Kidney epithelial cell (primary cell): ENCODE measurements at regions not wholly inside any gene's neighbourhood (a gene's known extent, or its start where the extent isn't known, plus 50 kb on each side); places are given as distances from the start of the nearest gene placed in this dataset.

Source experiments
- DNase-seq: peaks from one replicate; pipeline ENCODE4 v3.0.0-alpha.2; 2010; ENCODE audit warnings: low read depth
- H3K27me3 ChIP-seq: 2 replicates; pipeline ENCODE4 v1.6.0; 2011; ENCODE audit warnings: low read length; ENCODE audit not compliant: control insufficient read depth, insufficient read depth
- H3K36me3 ChIP-seq: 2 replicates; pipeline ENCODE4 v1.5.1; 2011; ENCODE audit warnings: low read length; ENCODE audit not compliant: control insufficient read depth, insufficient read depth
- H3K4me3 ChIP-seq: 2 replicates; pipeline ENCODE4 v1.5.1; 2011; ENCODE audit warnings: low read depth, mild to moderate bottlenecking, control low read depth, low read length
- TF ChIP-seq, protein P1 (sequence below): IDR thresholded peaks from 2 replicates; pipeline ENCODE4 v1.5.1; 2011; ENCODE audit warnings: mild to moderate bottlenecking, moderate library complexity, low read length, control low read depth, inconsistent platforms; ENCODE audit not compliant: insufficient read depth, poor library complexity, severe bottlenecking

DNA sequence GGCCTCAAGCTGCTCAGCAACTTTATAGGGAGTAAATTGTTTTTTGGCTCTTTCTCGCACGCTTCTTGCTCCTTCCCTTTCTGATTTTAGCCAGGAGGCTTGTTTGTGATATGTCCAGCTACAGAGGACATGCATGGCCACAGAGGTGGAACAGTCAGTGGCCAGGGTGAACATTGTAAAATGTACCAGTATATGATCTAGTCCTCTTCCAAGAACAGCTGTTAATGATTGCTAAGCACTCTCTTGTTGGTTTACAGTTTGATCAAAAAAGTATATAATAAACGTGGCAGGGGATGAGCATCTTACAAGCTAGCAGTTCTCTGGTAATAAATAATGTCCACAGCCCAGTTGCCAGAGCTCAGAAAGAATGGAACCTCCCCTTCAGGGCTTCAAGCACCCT lies 461.7 kb upstream of the DYNLRB2 start:
- Histone ChIP-seq H3K36me3 (no peaks in the 10 kb centered on the region), H3K27me3 (no peaks in the 10 kb centered on the region), H3K4me3 (no peak overlapping the region)
- TF ChIP-seq, protein P1, sequence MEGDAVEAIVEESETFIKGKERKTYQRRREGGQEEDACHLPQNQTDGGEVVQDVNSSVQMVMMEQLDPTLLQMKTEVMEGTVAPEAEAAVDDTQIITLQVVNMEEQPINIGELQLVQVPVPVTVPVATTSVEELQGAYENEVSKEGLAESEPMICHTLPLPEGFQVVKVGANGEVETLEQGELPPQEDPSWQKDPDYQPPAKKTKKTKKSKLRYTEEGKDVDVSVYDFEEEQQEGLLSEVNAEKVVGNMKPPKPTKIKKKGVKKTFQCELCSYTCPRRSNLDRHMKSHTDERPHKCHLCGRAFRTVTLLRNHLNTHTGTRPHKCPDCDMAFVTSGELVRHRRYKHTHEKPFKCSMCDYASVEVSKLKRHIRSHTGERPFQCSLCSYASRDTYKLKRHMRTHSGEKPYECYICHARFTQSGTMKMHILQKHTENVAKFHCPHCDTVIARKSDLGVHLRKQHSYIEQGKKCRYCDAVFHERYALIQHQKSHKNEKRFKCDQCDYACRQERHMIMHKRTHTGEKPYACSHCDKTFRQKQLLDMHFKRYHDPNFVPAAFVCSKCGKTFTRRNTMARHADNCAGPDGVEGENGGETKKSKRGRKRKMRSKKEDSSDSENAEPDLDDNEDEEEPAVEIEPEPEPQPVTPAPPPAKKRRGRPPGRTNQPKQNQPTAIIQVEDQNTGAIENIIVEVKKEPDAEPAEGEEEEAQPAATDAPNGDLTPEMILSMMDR = no peak
- DNase-seq = no peak

DNA sequence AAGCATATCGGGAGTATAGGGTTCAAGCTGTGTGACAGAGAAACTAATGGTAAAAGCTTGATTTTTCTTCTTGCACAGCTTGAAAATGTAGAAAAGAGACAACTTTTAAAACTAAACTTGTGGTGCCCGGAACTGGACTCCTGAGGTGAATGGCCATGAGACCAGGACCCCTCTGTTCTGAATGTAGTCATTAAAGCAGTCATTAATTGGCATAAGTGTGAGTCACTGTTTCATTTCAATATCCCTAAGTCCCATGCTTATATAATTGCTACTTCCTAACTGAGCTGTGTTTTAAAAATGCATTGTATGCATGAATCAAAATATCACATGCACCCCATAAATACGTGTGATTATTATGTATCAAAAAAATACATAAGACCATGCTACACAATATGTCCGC lies 463.1 kb upstream of the DYNLRB2 start:
- TF ChIP-seq, protein P1 = no peak
- no peaks in the 10 kb centered on the region for H3K36me3 ChIP-seq
- no peak for DNase-seq
- no peak overlapping the region for H3K4me3 ChIP-seq
- H3K27me3 ChIP-seq = no peaks in the 10 kb centered on the region

DNA sequence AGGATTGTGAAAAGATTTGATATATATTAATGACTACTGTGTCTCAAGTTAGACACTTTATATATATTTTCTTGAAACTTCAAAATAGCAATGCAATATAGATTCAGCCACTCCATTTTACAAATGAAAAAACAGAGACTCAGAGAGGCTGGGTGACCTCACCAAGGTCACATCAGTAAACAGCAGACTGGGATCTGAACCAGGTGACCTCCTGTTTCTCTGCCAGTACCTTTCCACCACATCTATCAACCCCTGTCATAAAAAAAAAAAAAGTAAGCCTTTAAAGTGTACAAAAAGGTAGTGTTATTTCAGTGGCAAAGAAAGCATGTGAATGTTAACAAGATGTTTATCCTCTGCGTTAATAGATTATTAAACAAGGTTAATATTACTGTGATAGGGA lies 466.5 kb upstream of the DYNLRB2 start:
- DNase-seq = no peak
- TF ChIP-seq, protein P1 = no peak
- Histone ChIP-seq H3K27me3 (no peaks in the 10 kb centered on the region), H3K4me3 (no peak overlapping the region), H3K36me3 (no peaks in the 10 kb centered on the region)

DNA sequence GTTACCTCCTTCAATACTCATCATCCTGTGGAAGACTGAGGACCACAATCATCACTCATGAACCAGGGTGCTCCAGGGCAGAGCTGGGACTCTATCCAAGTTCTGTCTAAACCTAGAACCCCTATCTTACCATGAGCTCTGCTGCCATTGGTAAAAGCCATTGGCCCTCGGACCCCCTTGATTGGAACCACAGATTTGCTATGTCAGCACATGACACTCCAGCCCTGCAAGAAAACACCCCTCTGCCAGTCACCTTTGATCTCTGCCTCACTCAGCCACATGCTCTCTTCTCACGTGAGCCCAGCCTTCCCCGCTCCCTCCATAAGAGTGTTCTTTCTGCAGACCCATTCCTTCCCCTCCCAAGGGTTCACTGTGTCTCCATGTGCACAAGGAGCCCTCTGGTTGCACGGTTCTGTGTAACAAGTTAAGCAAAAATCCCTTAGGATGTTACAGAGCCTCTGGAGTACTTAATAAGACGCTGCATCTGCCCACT lies 468.8 kb upstream of the DYNLRB2 start:
- no peak for DNase-seq
- TF ChIP-seq, protein P1 = no peak
- Histone ChIP-seq H3K36me3 (no peaks in the 10 kb centered on the region), H3K27me3 (no peaks in the 10 kb centered on the region), H3K4me3 (no peak overlapping the region)

DNA sequence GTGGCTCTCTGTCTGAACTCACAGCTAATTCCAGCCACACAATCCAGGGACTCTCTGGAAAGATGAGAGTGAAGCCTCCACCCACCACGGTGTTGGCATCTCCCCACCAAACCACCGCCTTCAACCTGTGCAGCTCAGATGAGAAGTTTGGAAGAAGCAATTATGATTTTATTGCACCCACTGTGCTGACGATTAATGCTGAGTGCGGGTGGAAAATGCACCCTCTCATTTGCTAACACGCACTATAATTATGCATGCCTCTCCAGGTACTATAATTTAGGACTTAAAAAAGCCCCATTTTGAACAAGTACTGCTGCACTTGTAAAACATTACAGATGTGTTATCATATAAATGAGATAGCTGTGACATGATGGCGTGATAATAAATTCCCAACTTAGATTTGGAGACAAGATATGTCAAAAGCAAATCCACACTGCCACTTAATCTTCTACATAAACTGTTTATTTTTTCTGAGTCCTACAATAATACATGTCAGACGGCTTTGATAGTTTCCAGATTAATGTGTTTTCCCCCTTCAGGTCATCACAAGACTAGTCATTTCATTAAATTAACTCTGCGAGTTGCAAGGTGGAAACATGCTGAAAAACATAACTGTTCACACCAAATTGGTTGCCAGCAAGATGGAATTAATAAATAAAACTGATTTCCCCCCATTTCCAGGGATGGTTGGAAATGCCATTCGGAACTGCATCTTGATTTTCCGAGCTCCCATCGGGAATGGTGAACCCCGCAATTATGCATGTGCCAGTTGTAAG lies 466.5 kb upstream of the MAF start:
- Histone ChIP-seq H3K4me3 (no peak overlapping the region), H3K27me3 (no peaks in the 10 kb centered on the region)
- TF ChIP-seq, protein P1 = no peak

DNA sequence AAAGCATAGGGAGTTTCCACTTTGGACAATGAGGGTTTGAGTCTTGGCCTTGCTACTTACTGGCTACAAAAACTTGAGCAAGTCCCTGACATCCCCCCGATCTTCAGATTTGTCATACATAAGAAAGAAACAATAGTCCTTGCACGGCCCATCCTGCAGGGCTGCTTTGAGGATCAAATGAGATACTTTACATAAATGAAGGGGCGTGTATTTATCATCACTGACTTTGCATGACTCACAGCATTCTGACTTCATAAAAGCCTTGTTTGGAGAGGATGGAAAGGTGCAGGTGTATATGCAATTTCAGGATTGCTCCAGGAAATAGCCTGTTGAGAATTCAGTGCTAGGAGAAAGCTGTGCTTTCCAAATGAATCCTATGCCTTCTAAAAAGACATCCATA lies 465.0 kb upstream of the MAF start:
- TF ChIP-seq, protein P1 = no peak
- Histone ChIP-seq H3K36me3 (no peaks in the 10 kb centered on the region), H3K27me3 (no peaks in the 10 kb centered on the region), H3K4me3 (no peak overlapping the region)
- DNase-seq = no peak

More for the DNA sequence above, 466.5 kb upstream of the MAF start:
- H3K36me3 ChIP-seq = no peaks in the 10 kb centered on the region
- DNase-seq = no peak
